ENCODE measurements at regions not wholly inside any gene's neighbourhood (a gene's known extent, or its start where the extent isn't known, plus 50 kb on each side); places are given as distances from the start of the nearest gene placed in this dataset.

- no peak for TF ChIP-seq CTCF (IDR thresholded peaks at IDR 0.05)
- no peak for TF ChIP-seq POLR2AphosphoS5 (IDR thresholded peaks at IDR 0.05; ENCODE audit: low read depth, low read length)
- TF ChIP-seq REST (IDR thresholded peaks at IDR 0.05; ENCODE audit: insufficient read depth in 1 of 2, low read depth in 2 of 2, low read length in 1 of 2): no peak
- no peak for TF ChIP-seq SIN3A (IDR thresholded peaks at IDR 0.05; ENCODE audit: borderline replicate concordance, insufficient read depth, low read depth, low read length)
- TF ChIP-seq TCF7L2 (IDR thresholded peaks at IDR 0.05; ENCODE audit: low read depth, low read length): no peak
Measured at GRCh38 chr15:38972831-38973230, 408.2 kb upstream of the RASGRP1 start.

Data from Panc1 (cell line).